Liver (tissue), 3 donors: ENCODE measurements at regions not wholly inside any gene's neighbourhood (a gene's known extent, or its start where the extent isn't known, plus 50 kb on each side); places are given as distances from the start of the nearest gene placed in this dataset.

ENCODE experiments used
- ATF3 ChIP-seq: IDR thresholded peaks from 2 replicates; pipeline ENCODE4 v1.6.1; 2016; ENCODE audit warnings: antibody characterized with exemption
- EGR1 ChIP-seq, 2 donors: IDR thresholded peaks; 2 replicates each; pipeline ENCODE4 v1.6.1; 2016 to 2018; ENCODE audit warnings: antibody characterized with exemption in 2 of 2, low read depth in 2 of 2
- GABPA ChIP-seq, 2 donors: IDR thresholded peaks in 1 of 2; conservative IDR thresholded peaks in 1 of 2; 2 replicates each; pipeline ENCODE4 v1.6.1; 2016; ENCODE audit warnings: antibody characterized with exemption in 2 of 2, mild to moderate bottlenecking in 1 of 2, moderate library complexity in 1 of 2
- HNF4A ChIP-seq, 2 donors: conservative IDR thresholded peaks; 2 replicates each; pipeline ENCODE4 v1.6.1; 2016; ENCODE audit warnings: antibody characterized with exemption in 2 of 2, mild to moderate bottlenecking in 2 of 2
- MAX ChIP-seq: IDR thresholded peaks from 2 replicates; pipeline ENCODE4 v1.6.1; 2016; ENCODE audit warnings: antibody characterized with exemption
- RAD21 ChIP-seq, 2 donors: IDR thresholded peaks; 2 replicates each; pipeline ENCODE4 v1.6.1; 2016; ENCODE audit warnings: antibody characterized with exemption in 2 of 2, mild to moderate bottlenecking in 2 of 2
- RXRA ChIP-seq, 2 donors: IDR thresholded peaks; 2 replicates each; pipeline ENCODE4 v1.6.1; 2017 to 2018; ENCODE audit warnings: antibody characterized with exemption in 2 of 2, mild to moderate bottlenecking in 1 of 2
- SP1 ChIP-seq: IDR thresholded peaks from 2 replicates; pipeline ENCODE4 v1.6.1; 2018; ENCODE audit warnings: antibody characterized with exemption, mild to moderate bottlenecking
- TAF1 ChIP-seq: conservative IDR thresholded peaks from 2 replicates; pipeline ENCODE4 v1.6.1; 2016; ENCODE audit warnings: antibody characterized with exemption, mild to moderate bottlenecking
- YY1 ChIP-seq: IDR thresholded peaks from 2 replicates; pipeline ENCODE4 v1.6.1; 2016; ENCODE audit warnings: antibody characterized with exemption, mild to moderate bottlenecking
- TF ChIP-seq, protein P1 (sequence below): fragments of 150-350 bp; IDR thresholded peaks from 2 replicates; pipeline ENCODE4 v1.5.1; 2017; ENCODE audit warnings: improper control_type of control experiment, low read depth, low read length; ENCODE audit not compliant: missing input control
- TF ChIP-seq, protein P2 (sequence below): IDR thresholded peaks from 2 replicates; pipeline ENCODE4 v1.6.1; 2016; ENCODE audit warnings: antibody characterized with exemption
- donor health status: healthy.
- donor health status: healthy.

DNA sequence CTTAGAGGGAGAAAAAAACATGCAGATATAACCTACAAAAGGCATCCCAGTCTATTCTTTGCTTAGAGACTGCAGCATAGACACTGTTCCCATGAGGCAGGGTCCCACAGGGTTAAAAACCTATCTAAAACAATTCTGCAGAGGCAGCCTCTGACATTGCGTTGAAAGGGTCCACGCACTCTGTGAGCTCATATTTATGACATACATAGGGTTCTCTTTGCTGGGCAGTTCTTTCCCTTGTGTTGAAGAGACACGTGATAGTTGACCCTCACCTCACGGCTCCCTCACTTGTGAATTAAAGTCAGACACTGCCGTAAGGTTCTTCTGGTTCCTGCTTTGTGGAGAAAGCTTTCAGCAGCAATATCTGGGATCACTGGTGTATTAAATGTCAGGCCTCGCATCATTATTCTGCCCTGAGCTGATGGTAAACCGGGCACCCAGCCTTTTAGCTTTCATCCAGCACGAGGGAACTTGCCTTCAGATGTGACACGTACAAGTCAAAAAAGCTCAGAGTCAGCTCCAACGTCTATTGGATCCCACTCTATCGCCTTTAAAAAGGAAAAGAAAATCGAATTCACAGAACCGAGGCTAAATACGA, 52.8 kb upstream of the HNRNPU start:
- TF ChIP-seq, protein P1, sequence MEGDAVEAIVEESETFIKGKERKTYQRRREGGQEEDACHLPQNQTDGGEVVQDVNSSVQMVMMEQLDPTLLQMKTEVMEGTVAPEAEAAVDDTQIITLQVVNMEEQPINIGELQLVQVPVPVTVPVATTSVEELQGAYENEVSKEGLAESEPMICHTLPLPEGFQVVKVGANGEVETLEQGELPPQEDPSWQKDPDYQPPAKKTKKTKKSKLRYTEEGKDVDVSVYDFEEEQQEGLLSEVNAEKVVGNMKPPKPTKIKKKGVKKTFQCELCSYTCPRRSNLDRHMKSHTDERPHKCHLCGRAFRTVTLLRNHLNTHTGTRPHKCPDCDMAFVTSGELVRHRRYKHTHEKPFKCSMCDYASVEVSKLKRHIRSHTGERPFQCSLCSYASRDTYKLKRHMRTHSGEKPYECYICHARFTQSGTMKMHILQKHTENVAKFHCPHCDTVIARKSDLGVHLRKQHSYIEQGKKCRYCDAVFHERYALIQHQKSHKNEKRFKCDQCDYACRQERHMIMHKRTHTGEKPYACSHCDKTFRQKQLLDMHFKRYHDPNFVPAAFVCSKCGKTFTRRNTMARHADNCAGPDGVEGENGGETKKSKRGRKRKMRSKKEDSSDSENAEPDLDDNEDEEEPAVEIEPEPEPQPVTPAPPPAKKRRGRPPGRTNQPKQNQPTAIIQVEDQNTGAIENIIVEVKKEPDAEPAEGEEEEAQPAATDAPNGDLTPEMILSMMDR = no peak
- no peak for TF ChIP-seq RXRA (IDR thresholded peaks at IDR 0.05)
- TF ChIP-seq ATF3 = no peak
- no peak for TF ChIP-seq MAX
- no peak for TF ChIP-seq RAD21 (IDR thresholded peaks at IDR 0.05)
- no peak for TF ChIP-seq HNF4A (conservative IDR thresholded peaks at IDR 0.05)
- no peak for TF ChIP-seq TAF1
- TF ChIP-seq SP1 = no peak
- TF ChIP-seq, protein P2, sequence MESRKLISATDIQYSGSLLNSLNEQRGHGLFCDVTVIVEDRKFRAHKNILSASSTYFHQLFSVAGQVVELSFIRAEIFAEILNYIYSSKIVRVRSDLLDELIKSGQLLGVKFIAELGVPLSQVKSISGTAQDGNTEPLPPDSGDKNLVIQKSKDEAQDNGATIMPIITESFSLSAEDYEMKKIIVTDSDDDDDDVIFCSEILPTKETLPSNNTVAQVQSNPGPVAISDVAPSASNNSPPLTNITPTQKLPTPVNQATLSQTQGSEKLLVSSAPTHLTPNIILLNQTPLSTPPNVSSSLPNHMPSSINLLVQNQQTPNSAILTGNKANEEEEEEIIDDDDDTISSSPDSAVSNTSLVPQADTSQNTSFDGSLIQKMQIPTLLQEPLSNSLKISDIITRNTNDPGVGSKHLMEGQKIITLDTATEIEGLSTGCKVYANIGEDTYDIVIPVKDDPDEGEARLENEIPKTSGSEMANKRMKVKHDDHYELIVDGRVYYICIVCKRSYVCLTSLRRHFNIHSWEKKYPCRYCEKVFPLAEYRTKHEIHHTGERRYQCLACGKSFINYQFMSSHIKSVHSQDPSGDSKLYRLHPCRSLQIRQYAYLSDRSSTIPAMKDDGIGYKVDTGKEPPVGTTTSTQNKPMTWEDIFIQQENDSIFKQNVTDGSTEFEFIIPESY = no peak
- TF ChIP-seq GABPA (IDR thresholded peaks at IDR 0.05 in 1 of 2, conservative IDR thresholded peaks at IDR 0.05 in 1 of 2) = no peak
- TF ChIP-seq YY1 = no peak
- no peak for TF ChIP-seq EGR1 (IDR thresholded peaks at IDR 0.05; ENCODE audit: low read depth in 2 of 2)
